HG03025 (cell line): ENCODE measurements at regions not wholly inside any gene's neighbourhood (a gene's known extent, or its start where the extent isn't known, plus 50 kb on each side); places are given as distances from the start of the nearest gene placed in this dataset.

Source experiments
- ATAC-seq: cut with Tn5 transposase; IDR thresholded peaks from one replicate; pipeline ENCODE4 v1.9.1; 2021; ENCODE audit warnings: mild to moderate bottlenecking, moderate library complexity; ENCODE audit not compliant: unreplicated experiment, low FRiP score

- ATAC-seq, result no peak
These were observed 284.3 kb upstream of the NR5A2 start for GRCh38 chr1:199743227-199743626.

DNA sequence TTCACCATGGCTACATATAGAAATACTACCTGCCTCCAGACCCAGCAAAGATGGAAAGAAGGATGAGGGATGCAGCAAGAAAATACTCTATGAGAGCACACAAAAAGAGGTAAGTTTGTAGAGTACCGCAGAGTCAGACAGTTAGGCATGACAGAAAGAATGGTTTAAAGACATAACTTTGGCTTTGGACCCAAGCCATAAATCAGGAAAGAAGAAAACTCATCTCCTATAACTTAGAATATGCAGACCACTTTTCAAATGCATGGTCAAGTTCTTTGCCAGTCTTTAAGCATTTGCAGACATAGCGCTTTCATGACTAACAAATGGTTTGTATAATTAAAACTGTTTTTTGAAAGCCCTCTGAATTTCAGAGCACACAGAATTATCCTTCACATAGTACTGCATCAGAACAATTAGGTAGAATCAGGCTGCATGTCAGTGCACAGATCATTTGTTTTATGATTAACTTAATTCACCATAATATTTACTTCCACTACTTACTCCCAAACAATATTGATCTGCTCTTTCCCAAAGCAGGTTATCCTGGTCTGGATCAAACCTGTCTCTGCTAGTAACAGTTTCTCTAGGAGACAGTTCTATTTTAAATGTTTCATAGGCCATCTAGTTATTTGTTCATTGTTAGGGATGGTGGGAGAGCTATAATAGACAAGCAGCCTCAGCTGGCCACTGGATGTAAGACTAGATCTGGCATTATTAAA, 280.7 kb upstream of the NR5A2 start:
- no peak for ATAC-seq

GRCh38 chr1:199747984-199748383, 279.5 kb upstream of the NR5A2 start:
- ATAC-seq, result no peak

DNA sequence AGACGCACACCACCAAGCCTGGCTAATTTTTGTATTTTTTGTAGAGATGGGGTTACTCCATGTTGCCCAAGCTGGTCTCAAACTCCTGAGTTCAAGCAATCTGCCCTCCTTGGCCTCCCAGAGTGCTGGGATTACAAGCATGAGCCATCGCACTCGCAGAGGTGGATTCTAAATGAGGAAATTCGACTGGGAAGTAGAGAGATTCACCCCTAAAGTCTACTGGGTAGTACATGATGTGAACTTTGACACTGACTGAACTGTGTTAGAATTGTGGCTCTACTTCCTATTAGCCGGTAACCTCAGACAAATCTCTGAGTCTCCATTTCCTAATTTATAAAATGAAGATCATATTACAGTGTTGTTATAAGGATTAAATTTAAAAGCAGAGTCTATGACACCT, 276.0 kb upstream of the NR5A2 start:
- no peak for ATAC-seq

DNA sequence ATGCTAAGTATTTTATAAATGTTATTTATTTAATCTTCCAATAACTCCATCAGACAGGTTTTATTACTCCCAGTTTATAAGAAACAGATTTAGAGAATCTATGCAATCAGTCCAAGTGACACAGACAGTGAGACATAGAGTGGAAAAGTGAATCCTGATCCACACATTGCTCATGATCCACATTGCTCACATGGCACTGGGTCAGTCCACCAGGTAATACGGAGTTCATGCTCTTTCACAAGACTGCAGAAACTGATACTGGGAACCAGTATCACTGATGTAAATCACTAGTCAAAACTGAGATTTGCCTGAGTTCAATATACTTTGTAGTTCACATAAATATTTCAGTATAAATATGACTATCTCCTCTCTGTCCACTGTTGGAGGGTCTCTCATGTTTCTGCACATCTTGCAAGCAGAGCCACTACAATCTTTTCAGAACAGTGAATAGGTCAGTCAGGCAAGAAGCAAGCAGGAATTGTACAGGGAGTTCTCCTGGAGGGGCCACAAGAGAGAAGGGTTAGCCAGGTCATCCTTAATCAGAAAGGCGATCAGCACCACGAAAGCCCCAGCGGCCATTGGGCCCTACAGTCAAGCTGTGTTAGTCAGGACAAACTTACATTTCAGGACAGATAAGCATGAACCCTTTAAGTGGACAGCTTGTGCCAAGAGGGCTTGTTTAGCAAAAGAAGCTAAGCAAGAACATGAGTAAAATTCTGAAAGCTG, 275.4 kb upstream of the NR5A2 start:
- no peak for ATAC-seq

GRCh38 chr1:199752688-199753027, 274.9 kb upstream of the NR5A2 start:
- ATAC-seq, result no peak

GRCh38 chr1:199753513-199753912, 274.0 kb upstream of the NR5A2 start:
- ATAC-seq, result no peak

DNA sequence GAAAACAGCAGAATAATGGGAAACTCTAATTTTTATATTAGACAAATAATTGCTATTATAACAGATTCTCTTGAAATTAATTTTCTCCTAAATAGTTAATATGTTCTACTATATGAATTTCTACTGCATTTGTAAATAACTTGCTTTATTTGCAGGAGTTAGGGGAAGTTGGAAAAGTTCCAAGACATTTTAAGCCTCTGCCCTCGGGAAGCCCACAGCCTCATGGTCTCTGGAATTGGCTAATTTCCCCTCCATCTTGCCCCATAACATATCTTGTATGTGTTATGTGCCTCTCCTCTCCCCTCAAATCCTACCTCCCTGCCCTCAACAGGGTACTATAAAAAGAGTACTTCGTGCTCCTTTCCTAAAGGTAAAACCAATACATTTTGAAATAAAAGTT, 271.4 kb upstream of the NR5A2 start:
- ATAC-seq, result no peak

- ATAC-seq, result no peak
These were observed 268.8 kb upstream of the NR5A2 start for GRCh38 chr1:199758626-199759255.

- ATAC-seq, result no peak
These were observed 268.2 kb upstream of the NR5A2 start for GRCh38 chr1:199759268-199759730.

- ATAC-seq, result no peak
These were observed 264.9 kb upstream of the NR5A2 start for GRCh38 chr1:199762572-199762971.

- ATAC-seq, result no peak
These were observed 261.2 kb upstream of the NR5A2 start for GRCh38 chr1:199766218-199766792.

DNA sequence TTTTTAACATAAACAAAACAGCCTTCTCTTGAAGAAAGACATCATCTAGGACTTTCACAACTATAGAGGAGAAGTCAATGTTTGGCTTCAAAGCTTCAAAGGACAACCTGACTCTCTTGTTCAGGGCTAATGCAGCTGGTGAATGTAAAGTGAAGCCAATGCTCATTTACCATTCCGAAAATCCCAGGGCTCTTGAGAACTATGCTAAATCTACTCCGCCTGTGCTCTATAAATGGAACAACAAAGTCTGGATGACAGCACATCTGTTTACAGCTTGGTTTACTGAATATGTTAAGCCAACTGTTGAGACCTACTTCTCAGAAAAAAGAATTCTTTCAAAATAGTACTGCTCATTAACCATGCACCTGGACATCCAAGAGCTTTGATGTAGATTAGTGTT, 259.8 kb upstream of the NR5A2 start:
- ATAC-seq, result no peak

- ATAC-seq, result no peak
These were observed 252.9 kb upstream of the NR5A2 start for GRCh38 chr1:199774433-199775089.

DNA sequence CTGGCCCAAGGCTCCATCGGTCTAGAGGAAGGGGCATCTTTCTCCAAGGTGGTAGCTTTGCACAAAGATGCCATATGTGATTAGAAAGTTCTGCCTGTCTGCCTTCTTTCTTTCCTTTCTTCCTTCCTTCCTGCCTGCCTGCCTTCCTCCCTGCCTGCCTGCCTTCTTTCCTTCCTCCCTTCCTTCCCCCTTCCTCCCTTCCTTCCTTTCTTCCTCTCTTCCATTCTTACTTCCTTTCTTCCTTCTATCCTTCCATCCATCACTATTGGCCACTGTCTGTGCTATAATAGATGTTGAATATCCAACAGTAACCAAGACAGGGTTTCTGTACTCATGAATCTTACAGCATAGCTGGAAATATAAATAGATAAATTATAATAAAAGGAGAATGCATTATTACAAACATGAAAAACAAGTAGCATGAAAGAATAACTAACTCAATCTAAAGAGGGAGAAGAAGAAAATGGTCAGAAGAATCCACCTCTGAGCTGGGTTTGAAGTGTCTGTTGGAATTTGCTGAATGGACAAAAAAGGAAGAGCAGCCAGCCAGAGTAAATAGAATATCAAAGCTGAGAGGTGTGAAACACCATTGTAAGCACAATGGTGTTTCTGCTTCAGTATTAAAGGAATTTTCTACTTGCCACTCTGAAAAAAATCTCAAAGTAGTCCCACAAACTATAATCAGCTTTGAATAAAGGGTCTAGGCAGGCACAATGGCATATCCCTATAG, 250.6 kb upstream of the NR5A2 start:
- ATAC-seq, result no peak

DNA sequence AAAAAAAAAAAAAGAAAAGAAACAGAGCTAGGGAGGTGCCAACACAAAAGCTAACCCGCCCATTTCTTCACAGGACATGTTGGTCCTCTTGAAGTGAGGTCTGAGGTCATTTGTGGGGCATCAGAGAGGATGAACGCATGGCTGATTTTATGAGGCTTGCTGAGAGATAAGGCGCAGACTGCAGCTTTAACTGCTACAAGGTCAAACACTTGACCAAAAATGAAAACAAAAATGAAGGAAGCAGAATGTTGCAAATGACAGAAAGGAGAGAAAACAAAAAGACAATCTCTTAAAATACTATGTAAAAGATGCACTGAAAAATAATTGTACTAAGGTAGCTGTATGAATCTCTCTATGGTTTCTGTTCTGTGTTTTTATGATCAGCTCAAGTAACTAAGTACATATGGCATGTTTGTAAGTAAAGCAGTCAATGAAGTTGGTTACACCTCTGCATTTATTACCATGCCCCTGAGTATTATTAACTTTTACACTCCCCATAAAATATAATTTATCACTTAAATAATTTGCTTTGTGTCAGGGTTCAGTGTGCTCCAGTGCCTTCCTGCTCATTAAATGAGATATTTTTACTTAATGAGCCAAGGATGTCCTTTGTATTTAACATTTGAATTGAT, 249.1 kb upstream of the NR5A2 start:
- ATAC-seq, result no peak

DNA sequence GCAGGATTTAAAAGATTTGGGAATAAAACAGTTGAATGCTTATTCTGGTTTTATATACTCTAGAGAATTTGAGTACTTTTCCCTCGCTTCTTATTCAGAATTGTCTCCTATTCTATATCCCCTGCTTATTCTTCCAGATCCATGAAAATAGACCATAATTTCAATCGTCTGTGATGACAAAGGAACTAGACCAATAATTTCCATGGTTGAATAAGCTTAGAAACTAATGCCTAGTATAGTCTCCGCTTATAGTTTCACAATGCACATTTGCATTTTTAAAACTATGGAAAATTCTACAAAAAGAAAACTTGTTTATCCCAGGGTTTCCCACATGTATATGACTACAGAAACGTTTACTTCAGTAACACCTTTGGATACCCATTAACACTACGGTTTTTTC, 247.4 kb upstream of the NR5A2 start:
- no peak for ATAC-seq

DNA sequence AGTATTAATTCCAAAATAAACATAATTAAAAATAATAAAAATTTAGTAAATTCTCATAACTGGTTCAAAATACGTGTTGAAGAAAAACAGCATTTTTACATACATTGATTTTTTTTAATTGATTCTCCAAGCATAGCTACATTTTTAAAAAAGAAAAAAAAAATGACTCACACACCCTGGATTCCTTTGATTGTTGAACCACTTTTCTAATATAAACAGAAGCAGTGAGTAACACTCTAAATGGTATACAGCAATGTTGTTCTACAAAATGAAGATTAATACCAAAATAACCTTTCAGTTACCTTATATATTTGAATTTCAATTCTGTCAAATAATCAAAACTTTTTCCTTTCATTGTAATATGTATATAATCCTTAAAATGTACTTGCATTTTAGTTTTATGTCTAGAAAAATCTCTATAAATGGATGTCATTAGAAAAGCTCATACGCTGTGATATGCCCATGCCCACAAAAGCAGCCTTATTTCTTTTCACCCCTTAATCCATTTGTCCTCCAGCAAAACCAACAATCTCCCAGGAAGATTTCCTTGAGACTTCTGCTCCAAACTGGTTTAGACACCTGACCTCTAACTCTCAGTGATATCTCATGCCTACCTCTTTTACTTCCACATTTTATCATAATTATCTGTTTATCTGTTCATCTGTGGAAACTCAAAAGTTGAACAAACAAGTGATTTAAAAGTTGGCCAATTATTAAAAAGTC, 246.4 kb upstream of the NR5A2 start:
- ATAC-seq, result no peak
